WTC11 (cell line): ENCODE measurements at regions not wholly inside any gene's neighbourhood (a gene's known extent, or its start where the extent isn't known, plus 50 kb on each side); places are given as distances from the start of the nearest gene placed in this dataset.

Experiments used
- ATAC-seq: fragments of 200-7000 bp; cut with Tn5 transposase; 2 replicates; pipeline ENCODE4 v1.10.0; 2021; ENCODE audit warnings: mild to moderate bottlenecking, moderate library complexity
- CTCF ChIA-PET: fragments of 300-600 bp; sonication (Branson Sonifier 250); formaldehyde crosslinking; loops from one replicate; lab custom pipeline; 2021; ENCODE audit warnings: antibody characterized with exemption; lab: Charles Lee
- POLR2A ChIA-PET: fragments of 350-600 bp; sonication (Branson Sonifier 250); formaldehyde crosslinking; loops from one replicate; lab custom pipeline; 2021; ENCODE audit warnings: antibody characterized with exemption; lab: Charles Lee
- DNase-seq: peaks from one replicate; pipeline ENCODE4 v3.0.0; 2021; ENCODE audit warnings: low spot score
- H3K27ac Mint-ChIP-seq: 2 replicates; pipeline ENCODE4 v1.8.0; 2021; ENCODE audit warnings: mixed read lengths
- H3K27me3 Mint-ChIP-seq: 2 replicates; pipeline ENCODE4 v1.8.0; 2021; ENCODE audit warnings: low read depth, mild to moderate bottlenecking, moderate library complexity, mixed read lengths
- H3K36me3 Mint-ChIP-seq: 2 replicates; pipeline ENCODE4 v1.8.0; 2021; ENCODE audit warnings: mixed read lengths
- H3K4me1 Mint-ChIP-seq: 2 replicates; pipeline ENCODE4 v1.8.0; 2022; ENCODE audit warnings: mixed read lengths
- H3K4me3 Mint-ChIP-seq: 2 replicates; pipeline ENCODE4 v1.8.0; 2021; ENCODE audit warnings: mild to moderate bottlenecking, moderate library complexity, mixed read lengths
- H3K9me3 Mint-ChIP-seq: 2 replicates; pipeline ENCODE4 v1.8.0; 2021; ENCODE audit warnings: mixed read lengths
- ATF3 ChIP-seq: sonication (generic); formaldehyde crosslinking; conservative IDR thresholded peaks from 2 replicates; pipeline ENCODE4 v1.8.1; 2022; ENCODE audit warnings: mild to moderate bottlenecking, missing genetic modification reagents
- CDX4 ChIP-seq: fragments of 250-450 bp; sonication (Bioruptor Pico); IDR thresholded peaks from 2 replicates; pipeline ENCODE4 v1.9.0; 2021; ENCODE audit warnings: moderate library complexity, mild to moderate bottlenecking, inconsistent platforms, borderline replicate concordance
- CREB1 ChIP-seq: sonication (generic); formaldehyde crosslinking; IDR thresholded peaks from 2 replicates; pipeline ENCODE4 v1.8.0; 2023; ENCODE audit warnings: mild to moderate bottlenecking, missing genetic modification reagents
- CREM ChIP-seq: sonication (generic); formaldehyde crosslinking; IDR thresholded peaks from 2 replicates; pipeline ENCODE4 v1.8.1; 2022; ENCODE audit warnings: mild to moderate bottlenecking, missing genetic modification reagents, moderate library complexity
- E2F1 ChIP-seq: sonication (generic); formaldehyde crosslinking; IDR thresholded peaks from 2 replicates; pipeline ENCODE4 v1.8.0; 2022; ENCODE audit warnings: mild to moderate bottlenecking, missing genetic modification reagents
- ELF4 ChIP-seq: sonication (generic); formaldehyde crosslinking; IDR thresholded peaks from 2 replicates; pipeline ENCODE4 v1.8.1; 2022; ENCODE audit warnings: low read depth, mild to moderate bottlenecking, moderate library complexity, missing genetic modification reagents
- EMX1 ChIP-seq: fragments of 250-450 bp; sonication (Bioruptor Pico); IDR thresholded peaks from 2 replicates; pipeline ENCODE4 v1.8.0; 2021; ENCODE audit warnings: mild to moderate bottlenecking
- ESRRA ChIP-seq: sonication (generic); formaldehyde crosslinking; IDR thresholded peaks from 2 replicates; pipeline ENCODE4 v1.8.1; 2022; ENCODE audit warnings: mild to moderate bottlenecking, missing genetic modification reagents, borderline replicate concordance
- FOXJ3 ChIP-seq: sonication (generic); formaldehyde crosslinking; IDR thresholded peaks from 2 replicates; pipeline ENCODE4 v1.9.0; 2021; ENCODE audit warnings: missing genetic modification reagents, mild to moderate bottlenecking, borderline replicate concordance
- FOXK1 ChIP-seq: sonication (generic); formaldehyde crosslinking; IDR thresholded peaks from 2 replicates; pipeline ENCODE4 v1.8.0; 2022; ENCODE audit warnings: mild to moderate bottlenecking, moderate library complexity, missing genetic modification reagents
- FOXP1 ChIP-seq: sonication (generic); formaldehyde crosslinking; IDR thresholded peaks from 2 replicates; pipeline ENCODE4 v1.8.0; 2022; ENCODE audit warnings: missing genetic modification reagents, mild to moderate bottlenecking, moderate library complexity, borderline replicate concordance
- HMGXB4 ChIP-seq: sonication (generic); formaldehyde crosslinking; IDR thresholded peaks from 2 replicates; pipeline ENCODE4 v1.8.1; 2023; ENCODE audit warnings: mild to moderate bottlenecking, moderate library complexity, missing genetic modification reagents
- IRF1 ChIP-seq: sonication (generic); formaldehyde crosslinking; IDR thresholded peaks from 2 replicates; pipeline ENCODE4 v1.8.0; 2023; ENCODE audit warnings: missing genetic modification reagents
- KAT7 ChIP-seq: sonication (generic); formaldehyde crosslinking; IDR thresholded peaks from 2 replicates; pipeline ENCODE4 v1.8.1; 2023; ENCODE audit warnings: missing genetic modification reagents, mild to moderate bottlenecking, borderline replicate concordance
- MYBL2 ChIP-seq: sonication (generic); formaldehyde crosslinking; IDR thresholded peaks from 2 replicates; pipeline ENCODE4 v1.8.1; 2023; ENCODE audit warnings: mild to moderate bottlenecking, moderate library complexity, missing genetic modification reagents
- NFE2L1 ChIP-seq: sonication (generic); formaldehyde crosslinking; IDR thresholded peaks from 2 replicates; pipeline ENCODE4 v1.8.1; 2023; ENCODE audit warnings: missing genetic modification reagents
- NFYB ChIP-seq: sonication (generic); formaldehyde crosslinking; conservative IDR thresholded peaks from 2 replicates; pipeline ENCODE4 v1.8.0; 2022; ENCODE audit warnings: low read depth, missing genetic modification reagents
- NR1H2 ChIP-seq: sonication (generic); formaldehyde crosslinking; IDR thresholded peaks from 2 replicates; pipeline ENCODE4 v1.9.0; 2021; ENCODE audit warnings: mild to moderate bottlenecking, moderate library complexity, missing genetic modification reagents
- PRRX2 ChIP-seq: fragments of 250-450 bp; sonication (Bioruptor Pico); IDR thresholded peaks from 2 replicates; pipeline ENCODE4 v1.8.0; 2021; ENCODE audit warnings: mild to moderate bottlenecking
- RORB ChIP-seq: fragments of 250-450 bp; sonication (Bioruptor Pico); IDR thresholded peaks from 2 replicates; pipeline ENCODE4 v1.9.0; 2021; ENCODE audit warnings: mild to moderate bottlenecking
- TEAD1 ChIP-seq: sonication (generic); formaldehyde crosslinking; IDR thresholded peaks from 2 replicates; pipeline ENCODE4 v1.8.0; 2022; ENCODE audit warnings: mild to moderate bottlenecking, missing genetic modification reagents
- TP53 ChIP-seq: sonication (generic); formaldehyde crosslinking; IDR thresholded peaks from 2 replicates; pipeline ENCODE4 v1.8.1; 2023; ENCODE audit warnings: mild to moderate bottlenecking, missing genetic modification reagents
- USF1 ChIP-seq: sonication (generic); formaldehyde crosslinking; IDR thresholded peaks from 2 replicates; pipeline ENCODE4 v1.8.0; 2022; ENCODE audit warnings: mild to moderate bottlenecking, missing genetic modification reagents
- ZNF121 ChIP-seq: sonication (generic); formaldehyde crosslinking; IDR thresholded peaks from 2 replicates; pipeline ENCODE4 v1.8.0; 2023; ENCODE audit warnings: missing genetic modification reagents
- ZNF138 ChIP-seq: sonication (generic); formaldehyde crosslinking; conservative IDR thresholded peaks from 2 replicates; pipeline ENCODE4 v1.8.1; 2022; ENCODE audit warnings: mild to moderate bottlenecking, moderate library complexity, missing genetic modification reagents
- ZNF219 ChIP-seq: sonication (generic); formaldehyde crosslinking; IDR thresholded peaks from 2 replicates; pipeline ENCODE4 v1.8.0; 2023; ENCODE audit warnings: missing genetic modification reagents, mild to moderate bottlenecking, borderline replicate concordance
- ZNF317 ChIP-seq: sonication (generic); formaldehyde crosslinking; IDR thresholded peaks from 2 replicates; pipeline ENCODE4 v1.8.1; 2023; ENCODE audit warnings: low read depth, mild to moderate bottlenecking, moderate library complexity, missing genetic modification reagents, borderline replicate concordance
- ZNF396 ChIP-seq: fragments of 250-450 bp; sonication (Bioruptor Pico); IDR thresholded peaks from 2 replicates; pipeline ENCODE4 v1.8.0; 2021; ENCODE audit warnings: mild to moderate bottlenecking, moderate library complexity, borderline replicate concordance

GRCh38 chr21:26406526-26406925 is 166.6 kb downstream of the CYYR1 start (continued):
- TF ChIP-seq E2F1 (CRISPR knock-in tag) (no peak), ZNF219 (no peak), ESRRA (CRISPR knock-in tag) (no peak), ZNF317 (CRISPR knock-in tag) (no peak), TP53 (no peak), ZNF121 (no peak)

GRCh38 chr21:26405735-26406361 is 167.2 kb downstream of the CYYR1 start:
- CTCF ChIA-PET: no interaction called here
- Mint-ChIP-seq H3K4me1 (peaks cover 14% of the 10 kb centered on the region), H3K27me3 (no peaks in the 10 kb centered on the region), H3K27ac (no peak overlapping the region), H3K4me3 (no peak overlapping the region), H3K36me3 (no peaks in the 10 kb centered on the region), H3K9me3 (peaks cover 7% of the 10 kb centered on the region)
- peak; percentile 50 for ATAC-seq
- peak; percentile 94 for TF ChIP-seq NFE2L1 (CRISPR knock-in tag)
- no peak for TF ChIP-seq FOXK1 (CRISPR knock-in tag)
- TF ChIP-seq PRRX2 (CRISPR knock-in tag): no peak
- POLR2A ChIA-PET: no interaction called here
- no peak for DNase-seq

GRCh38 chr21:26405071-26405470 is 168.0 kb downstream of the CYYR1 start:
- DNase-seq (no peak), ATAC-seq (peak; percentile 47; the same call in 1 of the 2 replicates)
- peaks cover 14% of the 10 kb centered on the region for H3K4me1 Mint-ChIP-seq
- peaks cover 10% of the 10 kb centered on the region for H3K9me3 Mint-ChIP-seq
- H3K36me3 Mint-ChIP-seq: no peaks in the 10 kb centered on the region
- no peak overlapping the region for H3K4me3 Mint-ChIP-seq
- CTCF ChIA-PET: no interaction called here
- TF ChIP-seq ATF3 (no peak), NR1H2 (no peak), FOXP1 (CRISPR knock-in tag) (no peak), RORB (CRISPR knock-in tag) (no peak), ELF4 (CRISPR knock-in tag) (no peak), FOXK1 (CRISPR knock-in tag) (no peak), PRRX2 (CRISPR knock-in tag) (no peak), ZNF396 (CRISPR knock-in tag) (no peak), NFE2L1 (CRISPR knock-in tag) (no peak), USF1 (CRISPR knock-in tag) (no peak)
- H3K27me3 Mint-ChIP-seq: no peaks in the 10 kb centered on the region
- no peak overlapping the region for H3K27ac Mint-ChIP-seq
- POLR2A ChIA-PET: no interaction called here

GRCh38 chr21:26404288-26404687 is 168.8 kb downstream of the CYYR1 start:
- ATAC-seq: no peak
- peaks cover 14% of the 10 kb centered on the region for H3K4me1 Mint-ChIP-seq
- H3K36me3 Mint-ChIP-seq: no peaks in the 10 kb centered on the region
- peaks cover 12% of the 10 kb centered on the region for H3K9me3 Mint-ChIP-seq
- DNase-seq: no peak
- ChIA-PET POLR2A (no interaction called here), CTCF (no interaction called here)
- no peak overlapping the region for H3K4me3 Mint-ChIP-seq
- no peak overlapping the region for H3K27ac Mint-ChIP-seq
- no peaks in the 10 kb centered on the region for H3K27me3 Mint-ChIP-seq
- TF ChIP-seq EMX1 (CRISPR knock-in tag) (no peak), ZNF138 (CRISPR knock-in tag) (no peak), CREB1 (CRISPR knock-in tag) (no peak), KAT7 (CRISPR knock-in tag) (no peak), IRF1 (no peak), TEAD1 (CRISPR knock-in tag) (no peak), FOXJ3 (CRISPR knock-in tag) (no peak), CREM (CRISPR knock-in tag) (no peak), NFYB (CRISPR knock-in tag) (no peak), CDX4 (CRISPR knock-in tag) (no peak), ESRRA (CRISPR knock-in tag) (no peak), MYBL2 (CRISPR knock-in tag) (no peak), HMGXB4 (no peak), ZNF121 (no peak)
